ENCODE measurements at regions not wholly inside any gene's neighbourhood (a gene's known extent, or its start where the extent isn't known, plus 50 kb on each side); places are given as distances from the start of the nearest gene placed in this dataset.
A peak's percentile ranks its signal among the peaks of the same experiment; 100 is the strongest.
"Not testable (repeated sequence)": the region's sequence is repeated elsewhere in the genome, so short reads cannot be mapped to it uniquely, and the experiment has no call there.

DNA sequence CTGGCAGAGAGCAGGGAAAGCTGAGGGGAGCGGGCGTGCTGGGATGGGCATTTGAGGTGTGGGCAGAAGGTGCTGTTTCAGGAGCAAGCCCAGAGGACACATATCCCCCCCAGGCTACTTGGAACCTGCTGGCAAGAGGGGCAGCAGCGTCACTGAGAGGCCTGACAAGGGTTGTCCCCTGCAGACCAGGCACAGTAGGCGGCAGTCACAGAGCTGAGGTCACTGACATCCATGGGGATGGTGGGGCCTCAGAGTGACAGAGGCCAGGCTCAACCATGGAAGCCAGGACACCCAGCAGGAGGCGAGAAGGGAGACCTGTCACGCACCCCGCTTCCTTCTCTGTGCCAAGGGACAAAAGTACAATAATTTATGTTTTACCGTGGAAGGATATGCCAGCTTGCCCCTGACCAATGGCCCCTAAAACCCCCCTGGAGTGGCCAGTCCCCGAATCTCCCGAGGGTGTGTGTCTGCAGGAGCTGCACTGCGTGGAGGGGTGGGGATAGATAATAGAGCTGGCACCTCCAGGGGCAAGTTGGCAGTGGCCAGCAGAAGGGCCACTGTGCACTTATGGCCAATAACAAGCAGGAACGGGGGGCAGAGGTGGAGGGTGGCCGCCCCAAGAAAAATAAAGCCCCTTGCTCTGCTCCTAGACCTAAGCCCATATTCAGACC is 86.3 kb upstream of the SLC66A3 start:
- no peak for DNase-seq (ENCODE audit: low spot score)
- ATAC-seq: no peak

DNA sequence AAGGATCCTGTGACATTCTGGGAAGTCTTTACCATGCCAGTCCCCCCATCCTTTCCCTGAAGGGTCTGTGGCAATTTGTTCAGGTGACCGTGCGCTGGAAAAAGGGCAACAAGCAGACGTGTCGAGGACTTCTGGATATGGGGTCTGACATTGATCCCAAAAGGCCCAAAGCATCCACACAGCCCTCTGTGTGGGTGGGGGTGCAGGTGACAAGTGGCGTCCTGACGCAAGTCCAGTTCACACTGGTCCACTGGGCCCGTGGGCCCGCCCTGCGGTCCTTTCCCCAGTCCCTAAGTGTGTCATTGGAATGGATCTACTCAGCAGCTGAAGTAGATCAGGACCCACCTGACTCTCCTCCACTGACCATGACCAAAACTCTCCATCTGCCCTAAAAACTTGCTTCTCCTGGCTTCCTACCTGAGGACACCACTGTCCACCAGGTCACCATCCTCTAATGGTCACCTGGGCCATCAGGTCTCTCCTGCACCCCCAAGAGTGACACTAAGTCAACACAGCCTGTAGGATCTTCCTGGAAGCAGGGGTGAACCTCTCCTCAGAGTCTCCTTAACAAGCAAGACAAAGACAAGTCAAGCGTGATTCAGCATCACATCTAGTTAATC is 85.6 kb upstream of the SLC66A3 start:
- DNase-seq (ENCODE audit: low spot score) (no peak), ATAC-seq (no peak)

- DNase-seq (ENCODE audit: low spot score): no peak
- ATAC-seq: peak; percentile 55
These were observed 84.1 kb upstream of the SLC66A3 start for GRCh38 chr2:11071211-11071610.

- no peak for ATAC-seq
These were observed 83.3 kb upstream of the SLC66A3 start for GRCh38 chr2:11071939-11072338.

DNA sequence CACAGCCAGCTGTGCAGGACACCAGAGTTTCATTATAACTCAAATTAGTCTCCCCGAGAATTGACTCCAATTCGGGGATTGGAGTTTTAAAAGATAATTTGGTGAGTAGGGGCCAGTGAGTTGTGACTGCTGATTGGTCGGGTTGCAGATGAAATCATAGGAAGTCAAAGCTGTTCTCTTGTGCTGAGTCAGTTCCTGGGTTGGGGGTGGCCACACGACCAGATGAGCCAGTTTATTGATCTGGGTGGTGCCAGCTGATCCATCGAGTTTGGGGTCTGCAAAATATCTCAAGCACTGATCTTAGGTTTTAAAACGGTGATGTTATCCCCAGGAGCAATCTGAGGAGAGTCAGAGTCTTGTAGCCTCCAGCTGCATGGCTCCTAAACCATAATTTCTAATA is 82.7 kb upstream of the SLC66A3 start:
- DNase-seq (ENCODE audit: low spot score) (no peak), ATAC-seq (no peak)

More at GRCh38 chr2:11071939-11072338, 83.3 kb upstream of the SLC66A3 start:
- DNase-seq (ENCODE audit: low spot score): no peak

DNA sequence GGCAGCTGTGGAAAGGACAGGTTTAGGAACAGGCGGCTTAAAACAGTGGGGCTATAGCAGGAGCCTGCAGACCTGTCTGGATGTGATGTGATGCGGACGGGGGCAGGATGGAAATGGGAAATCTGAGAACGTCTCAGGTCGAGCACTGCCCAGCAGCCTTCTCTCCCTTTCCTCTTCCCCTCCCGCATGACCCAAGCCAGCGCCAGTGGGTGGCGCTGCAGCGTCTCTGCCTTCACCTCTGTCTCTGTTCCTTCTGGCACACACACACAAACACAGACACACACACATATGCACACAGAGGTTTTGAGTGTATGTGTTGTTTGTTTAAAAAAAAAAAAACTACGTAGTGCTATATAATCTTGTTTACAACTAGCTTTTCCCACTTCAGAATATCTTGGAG is 82.0 kb upstream of the SLC66A3 start:
- ATAC-seq (peak; percentile 34), DNase-seq (ENCODE audit: low spot score) (no peak)

- DNase-seq (ENCODE audit: low spot score) (no peak), ATAC-seq (no peak)
These were observed 81.5 kb upstream of the SLC66A3 start for GRCh38 chr2:11073776-11074175.

- no peak for ATAC-seq
These were observed 80.9 kb upstream of the SLC66A3 start for GRCh38 chr2:11074246-11074820.

DNA sequence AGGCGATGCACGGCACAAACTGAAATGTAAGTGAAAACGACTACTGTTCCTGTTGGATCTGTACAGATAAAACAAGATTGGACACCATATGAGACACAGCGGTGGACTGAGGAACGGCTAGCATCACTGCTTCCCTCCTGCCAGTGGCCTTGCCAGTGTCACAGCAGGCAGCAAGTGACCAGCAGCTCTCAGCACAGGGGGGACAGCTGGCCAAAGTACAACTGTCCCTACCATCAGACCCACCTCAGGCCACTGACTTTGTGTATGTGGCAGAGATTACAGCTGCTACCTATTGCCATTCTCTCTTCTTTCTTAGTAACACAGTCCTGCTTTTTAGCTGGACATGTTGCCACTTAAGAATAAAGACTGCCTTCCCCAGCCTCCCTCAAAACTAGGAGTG is 80.0 kb upstream of the SLC66A3 start:
- DNase-seq (ENCODE audit: low spot score): no peak
- no peak for ATAC-seq

More at GRCh38 chr2:11074246-11074820, 80.9 kb upstream of the SLC66A3 start:
- no peak for DNase-seq (ENCODE audit: low spot score)

DNA sequence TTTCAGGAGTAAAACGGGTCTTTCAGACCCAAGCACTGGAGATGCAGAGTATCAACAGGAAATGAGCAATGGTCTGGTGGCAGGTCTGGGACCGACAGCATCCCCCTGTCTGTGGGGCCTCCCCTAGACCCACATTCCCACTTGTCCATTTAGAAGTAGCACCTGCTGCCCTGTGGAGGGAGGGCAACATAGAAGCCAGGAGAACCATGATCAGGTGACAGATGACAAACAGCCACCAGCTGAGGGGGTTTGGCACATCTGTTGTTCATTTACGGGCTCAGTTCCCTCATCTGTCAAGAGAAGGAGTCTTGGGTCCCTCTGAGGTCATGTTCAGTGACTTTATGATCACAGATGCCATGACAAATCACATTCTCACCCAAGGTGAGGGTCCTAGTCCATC is 77.9 kb upstream of the SLC66A3 start:
- ATAC-seq (no peak), DNase-seq (ENCODE audit: low spot score) (no peak)

- ATAC-seq: no peak
These were observed 76.0 kb upstream of the SLC66A3 start for GRCh38 chr2:11079136-11079824.

GRCh38 chr2:11080253-11081115 is 74.8 kb upstream of the SLC66A3 start:
- DNase-seq (ENCODE audit: low spot score) (no peak), ATAC-seq (no peak)

More at GRCh38 chr2:11079136-11079824, 76.0 kb upstream of the SLC66A3 start:
- no peak for DNase-seq (ENCODE audit: low spot score)

GRCh38 chr2:11082880-11083279 is 72.4 kb upstream of the SLC66A3 start:
- ATAC-seq (no peak), DNase-seq (ENCODE audit: low spot score) (no peak)

- not testable (repeated sequence) for DNase-seq (ENCODE audit: low spot score); ATAC-seq
These were observed 66.4 kb upstream of the SLC66A3 start for GRCh38 chr2:11088821-11089220.

DNA sequence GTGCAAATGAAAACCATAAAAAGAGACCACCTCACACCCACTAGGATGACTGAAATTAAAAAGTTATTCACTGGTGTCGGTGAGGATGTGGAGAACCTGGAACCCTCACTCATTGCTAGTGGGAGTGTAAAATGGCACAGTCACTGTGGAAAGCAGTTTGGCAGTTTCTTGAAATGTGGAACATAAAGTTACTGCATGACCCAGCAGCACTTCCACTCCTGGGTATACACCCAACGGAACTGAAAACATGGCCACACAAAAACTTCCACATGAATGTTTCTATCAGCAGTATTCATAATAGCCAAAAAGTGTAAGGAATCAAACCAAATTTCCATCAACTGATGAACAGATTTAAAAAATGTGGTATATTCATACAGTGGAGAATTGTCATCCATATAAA is 65.1 kb upstream of the SLC66A3 start:
- DNase-seq (ENCODE audit: low spot score): no peak
- no peak for ATAC-seq

DNA sequence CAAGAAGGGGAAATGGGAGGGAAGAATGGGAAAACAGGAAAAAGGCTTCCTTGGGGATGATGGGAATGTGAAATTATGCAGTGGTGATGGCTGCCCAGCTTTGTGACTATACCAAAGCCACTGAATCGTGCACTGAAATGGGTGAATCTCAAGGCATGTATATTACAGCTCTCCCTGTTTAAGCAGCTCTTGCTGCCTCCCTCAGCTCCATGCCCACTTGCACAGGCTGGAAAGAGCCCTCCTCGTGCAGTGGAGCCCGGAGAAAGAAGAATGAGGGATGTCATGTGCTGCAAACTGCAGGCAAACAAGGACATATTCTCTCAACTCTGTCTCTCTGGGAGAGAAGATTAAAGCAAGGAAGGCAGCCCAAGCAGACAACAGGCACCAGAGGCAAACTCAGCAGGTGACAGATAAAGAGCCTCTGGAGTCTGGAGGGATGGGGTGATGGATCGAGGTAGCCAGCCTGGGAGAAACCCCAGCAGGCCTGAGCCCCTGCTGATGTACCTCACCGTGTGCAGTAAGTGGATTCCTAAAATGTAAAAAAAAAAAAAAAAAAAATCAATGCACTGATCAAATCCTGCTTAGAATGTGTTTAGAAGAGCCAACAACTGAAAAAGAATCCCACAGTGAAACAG is 62.4 kb upstream of the SLC66A3 start:
- DNase-seq (ENCODE audit: low spot score): no peak
- ATAC-seq: no peak

DNA sequence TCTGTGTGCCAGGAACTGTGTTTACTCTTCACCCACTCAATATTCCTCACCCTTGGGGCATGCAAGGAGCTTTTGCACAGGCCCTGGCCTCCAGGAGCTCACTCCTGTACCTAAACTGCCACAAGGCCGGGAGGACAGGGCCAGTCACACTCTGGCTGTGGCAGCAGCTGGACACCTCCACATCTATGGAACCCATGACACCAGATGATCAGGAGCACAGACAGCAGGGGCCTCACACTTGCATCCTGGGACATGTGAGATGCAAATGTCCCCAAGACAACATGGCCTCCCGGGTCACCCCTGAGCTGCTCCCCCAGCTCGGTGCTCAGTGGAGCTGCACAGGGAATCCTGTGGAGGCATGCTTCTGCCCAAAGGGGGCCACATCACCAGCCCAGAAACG is 61.8 kb upstream of the SLC66A3 start:
- DNase-seq (ENCODE audit: low spot score) (no peak), ATAC-seq (no peak)

- no peak for DNase-seq (ENCODE audit: low spot score)
- no peak for ATAC-seq
These were observed 61.1 kb upstream of the SLC66A3 start for GRCh38 chr2:11094021-11094810.

- ATAC-seq: no peak
- no peak for DNase-seq (ENCODE audit: low spot score)
These were observed 58.7 kb upstream of the SLC66A3 start for GRCh38 chr2:11096591-11096990.

Data from left lobe of liver (tissue), 2 donors.